Panc1 (cell line): ENCODE measurements at regions not wholly inside any gene's neighbourhood (a gene's known extent, or its start where the extent isn't known, plus 50 kb on each side); places are given as distances from the start of the nearest gene placed in this dataset.

Source experiments
- ATAC-seq: fragments of 200-7000 bp; cut with Tn5 transposase; 2 replicates; pipeline ENCODE4 v1.9.1; 2020; ENCODE audit warnings: mild to moderate bottlenecking, moderate library complexity
- BruUV-seq: library from RNA; stranded (reverse); fragments of 400-500 nt; replicated peaks from 2 replicates; lab custom pipeline; 2021; lab: Mats Ljungman, UMichigan
- CTCF ChIA-PET: fragments of 300-600 bp; sonication (Branson Sonifier 250); formaldehyde crosslinking; loops from one replicate; lab custom pipeline; 2022; ENCODE audit warnings: antibody characterized with exemption; lab: Charles Lee
- POLR2A ChIA-PET: fragments of 300-600 bp; sonication (Branson Sonifier 250); formaldehyde crosslinking; loops from one replicate; lab custom pipeline; 2022; ENCODE audit warnings: antibody characterized with exemption; lab: Charles Lee
- DNase-seq: peaks from one replicate; pipeline ENCODE4 v3.0.0-alpha.2; 2010; ENCODE audit warnings: low read depth, low spot score
- H3K27ac ChIP-seq: 2 replicates; pipeline ENCODE4 v1.5.1; 2011; ENCODE audit warnings: mild to moderate bottlenecking, low read length, inconsistent platforms
- H3K27me3 ChIP-seq: fragments of 200-500 bp; sonication (Bioruptor generic); 2 replicates; pipeline ENCODE4 v1.6.0; 2014; ENCODE audit warnings: low read length, inconsistent platforms; ENCODE audit not compliant: control insufficient read depth, insufficient read depth
- H3K36me3 ChIP-seq: fragments of 200-500 bp; sonication (Bioruptor generic); 2 replicates; pipeline ENCODE4 v1.5.1; 2014; ENCODE audit warnings: inconsistent platforms, mild to moderate bottlenecking, low read length, moderate library complexity; ENCODE audit not compliant: control insufficient read depth, insufficient read depth
- H3K4me1 ChIP-seq: 2 replicates; pipeline ENCODE4 v1.5.1; 2011; ENCODE audit warnings: inconsistent platforms, mild to moderate bottlenecking, low read length, moderate library complexity; ENCODE audit not compliant: control insufficient read depth, insufficient read depth
- H3K4me3 ChIP-seq, 2 experiments: 2 replicates each; pipeline ENCODE4 v1.5.1; 2011 to 2012; ENCODE audit warnings: low read depth in 2 of 2, low read length in 2 of 2, mild to moderate bottlenecking in 2 of 2, inconsistent platforms in 1 of 2, moderate library complexity in 1 of 2
- H3K9me3 ChIP-seq: fragments of 200-500 bp; sonication (Bioruptor generic); 2 replicates; pipeline ENCODE4 v1.5.1; 2014; ENCODE audit warnings: low read depth, mild to moderate bottlenecking, inconsistent platforms, low read length, moderate library complexity; ENCODE audit not compliant: control insufficient read depth, insufficient read depth
- CTCF ChIP-seq: fragments of 450-650 bp; IDR thresholded peaks from 2 replicates; pipeline ENCODE4 v1.5.1; 2017; ENCODE audit warnings: mild to moderate bottlenecking
- POLR2AphosphoS5 ChIP-seq: IDR thresholded peaks from 2 replicates; pipeline ENCODE4 v1.6.1; 2012; ENCODE audit warnings: mild to moderate bottlenecking, low read depth, low read length, moderate library complexity
- SIN3A ChIP-seq: IDR thresholded peaks from 2 replicates; pipeline ENCODE4 v1.6.1; 2012; ENCODE audit warnings: low read depth, mild to moderate bottlenecking, low read length, moderate library complexity, borderline replicate concordance; ENCODE audit not compliant: insufficient read depth
- TCF7L2 ChIP-seq: IDR thresholded peaks from 2 replicates; pipeline ENCODE4 v1.6.1; 2011; ENCODE audit warnings: mild to moderate bottlenecking, low read depth, low read length, inconsistent platforms
- in situ Hi-C: cut with HindIII; loops from 2 replicates; pipeline ENCODE4 v1.10.0; 2016; ENCODE audit warnings: low sequenced_read_pairs, low pct_unique_long_range_greater_than_20kb
- intact Hi-C: fragments of 100-400 bp; cut with micrococcal nuclease; formaldehyde crosslinking; loops from one replicate; pipeline ENCODE4 v1.10.0; 2022; ENCODE audit not compliant: unreplicated experiment
- TF ChIP-seq, protein P1 (sequence below), 2 experiments: IDR thresholded peaks; 2 replicates each; pipeline ENCODE4 v1.6.1; 2011 to 2012; ENCODE audit warnings: low read depth in 2 of 2, control low read depth in 1 of 2, low read length in 1 of 2, mild to moderate bottlenecking in 1 of 2, moderate library complexity in 1 of 2; ENCODE audit not compliant: insufficient read depth in 1 of 2

DNA sequence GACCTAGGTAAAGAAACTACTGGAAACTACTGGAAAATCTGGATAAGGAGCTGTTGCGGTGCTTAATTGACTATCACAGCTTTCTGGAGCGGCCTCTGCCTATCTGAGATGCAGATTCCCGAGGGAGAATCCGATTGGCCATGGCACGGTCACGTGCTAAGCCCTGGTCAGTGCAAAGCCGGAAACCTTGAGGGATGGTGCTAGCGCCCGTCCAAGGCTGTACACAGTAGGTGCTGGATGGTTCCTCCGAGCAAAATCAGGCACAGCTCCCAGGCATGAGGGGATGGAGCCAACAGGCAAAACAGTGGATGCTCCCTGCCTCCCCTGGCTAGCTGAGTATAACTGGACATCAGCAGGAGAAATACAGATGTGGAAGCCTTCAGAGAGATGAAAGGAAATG lies 238.7 kb upstream of the HES1 start:
- ChIA-PET POLR2A (no interaction called here), CTCF (no interaction called here)
- no TSS peak for BruUV-seq
- no peaks in the 10 kb centered on the region for H3K27me3 ChIP-seq
- in situ Hi-C loops (no loop called here), intact Hi-C loops (no loop called here)
- no peak overlapping the region for H3K4me3 ChIP-seq
- DNase-seq (no peak), ATAC-seq (no peak)
- H3K9me3 ChIP-seq = no peaks in the 10 kb centered on the region
- TF ChIP-seq, protein P1, sequence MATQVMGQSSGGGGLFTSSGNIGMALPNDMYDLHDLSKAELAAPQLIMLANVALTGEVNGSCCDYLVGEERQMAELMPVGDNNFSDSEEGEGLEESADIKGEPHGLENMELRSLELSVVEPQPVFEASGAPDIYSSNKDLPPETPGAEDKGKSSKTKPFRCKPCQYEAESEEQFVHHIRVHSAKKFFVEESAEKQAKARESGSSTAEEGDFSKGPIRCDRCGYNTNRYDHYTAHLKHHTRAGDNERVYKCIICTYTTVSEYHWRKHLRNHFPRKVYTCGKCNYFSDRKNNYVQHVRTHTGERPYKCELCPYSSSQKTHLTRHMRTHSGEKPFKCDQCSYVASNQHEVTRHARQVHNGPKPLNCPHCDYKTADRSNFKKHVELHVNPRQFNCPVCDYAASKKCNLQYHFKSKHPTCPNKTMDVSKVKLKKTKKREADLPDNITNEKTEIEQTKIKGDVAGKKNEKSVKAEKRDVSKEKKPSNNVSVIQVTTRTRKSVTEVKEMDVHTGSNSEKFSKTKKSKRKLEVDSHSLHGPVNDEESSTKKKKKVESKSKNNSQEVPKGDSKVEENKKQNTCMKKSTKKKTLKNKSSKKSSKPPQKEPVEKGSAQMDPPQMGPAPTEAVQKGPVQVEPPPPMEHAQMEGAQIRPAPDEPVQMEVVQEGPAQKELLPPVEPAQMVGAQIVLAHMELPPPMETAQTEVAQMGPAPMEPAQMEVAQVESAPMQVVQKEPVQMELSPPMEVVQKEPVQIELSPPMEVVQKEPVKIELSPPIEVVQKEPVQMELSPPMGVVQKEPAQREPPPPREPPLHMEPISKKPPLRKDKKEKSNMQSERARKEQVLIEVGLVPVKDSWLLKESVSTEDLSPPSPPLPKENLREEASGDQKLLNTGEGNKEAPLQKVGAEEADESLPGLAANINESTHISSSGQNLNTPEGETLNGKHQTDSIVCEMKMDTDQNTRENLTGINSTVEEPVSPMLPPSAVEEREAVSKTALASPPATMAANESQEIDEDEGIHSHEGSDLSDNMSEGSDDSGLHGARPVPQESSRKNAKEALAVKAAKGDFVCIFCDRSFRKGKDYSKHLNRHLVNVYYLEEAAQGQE (IDR thresholded peaks at IDR 0.05; ENCODE audit: insufficient read depth in 1 of 2, low read depth in 2 of 2, low read length in 1 of 2) = no peak
- TF ChIP-seq SIN3A (no peak), CTCF (no peak), TCF7L2 (no peak), POLR2AphosphoS5 (no peak)
- H3K4me1 ChIP-seq = no peaks in the 10 kb centered on the region
- no peak overlapping the region for H3K27ac ChIP-seq
- H3K36me3 ChIP-seq = no peaks in the 10 kb centered on the region

- DNase-seq = no peak
- in situ Hi-C loops = no loop called here
- Histone ChIP-seq H3K27ac (no peak overlapping the region), H3K4me3 (no peak overlapping the region), H3K9me3 (no peaks in the 10 kb centered on the region), H3K4me1 (no peaks in the 10 kb centered on the region), H3K27me3 (no peaks in the 10 kb centered on the region), H3K36me3 (no peaks in the 10 kb centered on the region)
- no TSS peak for BruUV-seq
- TF ChIP-seq CTCF = no peak
- no peak for TF ChIP-seq SIN3A
- no peak for TF ChIP-seq POLR2AphosphoS5
- ChIA-PET CTCF (no interaction called here), POLR2A (no interaction called here)
- intact Hi-C loops = no loop called here
- ATAC-seq = no peak
Measured at GRCh38 chr3:193897731-193898180, 238.2 kb upstream of the HES1 start.
